GM23248 (cell line): ENCODE measurements at regions not wholly inside any gene's neighbourhood (a gene's known extent, or its start where the extent isn't known, plus 50 kb on each side); places are given as distances from the start of the nearest gene placed in this dataset.

Experiments
- EZH2 ChIP-seq: fragments of 200-600 bp; sonication (generic); IDR thresholded peaks from 2 replicates; pipeline ENCODE4 v1.6.1; 2018; ENCODE audit warnings: antibody characterized with exemption, mild to moderate bottlenecking; ENCODE audit not compliant: insufficient read depth, poor library complexity, severe bottlenecking
- EZH2phosphoT487 ChIP-seq: fragments of 200-600 bp; sonication (generic); IDR thresholded peaks from 2 replicates; pipeline ENCODE4 v1.6.1; 2018; ENCODE audit warnings: antibody characterized with exemption, moderate library complexity, mild to moderate bottlenecking, low read depth; ENCODE audit not compliant: insufficient read depth

GRCh38 chr1:215433237-215433636 lies 133.9 kb upstream of the KCTD3 start:
- no peak for TF ChIP-seq EZH2phosphoT487
- no peak for TF ChIP-seq EZH2
